ENCODE measurements at regions not wholly inside any gene's neighbourhood (a gene's known extent, or its start where the extent isn't known, plus 50 kb on each side); places are given as distances from the start of the nearest gene placed in this dataset.

GRCh38 chr20:57828696-57829095 is 118.9 kb upstream of the PMEPA1 start:
- TF ChIP-seq SIX5 (IDR thresholded peaks at IDR 0.05; ENCODE audit: low read depth, low read length) (no peak), ATF2 (IDR thresholded peaks at IDR 0.05; ENCODE audit: low read length) (no peak), POLR2A (IDR thresholded peaks at IDR 0.05; ENCODE audit: control extremely low read depth in 1 of 2, low read depth in 2 of 2, low read length in 2 of 2) (no peak), BCL11A (IDR thresholded peaks at IDR 0.05; ENCODE audit: low read depth in 2 of 2, low read length in 2 of 2) (no peak), CTCF (IDR thresholded peaks at IDR 0.05; ENCODE audit: control extremely low read depth in 1 of 3, insufficient read depth in 1 of 3, low read depth in 1 of 3, low read length in 3 of 3) (no peak), POLR2AphosphoS5 (IDR thresholded peaks at IDR 0.05; ENCODE audit: low read depth, low read length) (no peak), EP300 (IDR thresholded peaks at IDR 0.05; ENCODE audit: borderline replicate concordance in 1 of 2, low read depth in 2 of 2, low read length in 2 of 2) (no peak), EZH2 (IDR thresholded peaks at IDR 0.05; ENCODE audit: low read depth, low read length, severe bottlenecking) (no peak), BACH1 (IDR thresholded peaks at IDR 0.05; ENCODE audit: low read length) (no peak)

Measured in H1 (cell line).